ENCODE measurements at regions not wholly inside any gene's neighbourhood (a gene's known extent, or its start where the extent isn't known, plus 50 kb on each side); places are given as distances from the start of the nearest gene placed in this dataset.

DNA sequence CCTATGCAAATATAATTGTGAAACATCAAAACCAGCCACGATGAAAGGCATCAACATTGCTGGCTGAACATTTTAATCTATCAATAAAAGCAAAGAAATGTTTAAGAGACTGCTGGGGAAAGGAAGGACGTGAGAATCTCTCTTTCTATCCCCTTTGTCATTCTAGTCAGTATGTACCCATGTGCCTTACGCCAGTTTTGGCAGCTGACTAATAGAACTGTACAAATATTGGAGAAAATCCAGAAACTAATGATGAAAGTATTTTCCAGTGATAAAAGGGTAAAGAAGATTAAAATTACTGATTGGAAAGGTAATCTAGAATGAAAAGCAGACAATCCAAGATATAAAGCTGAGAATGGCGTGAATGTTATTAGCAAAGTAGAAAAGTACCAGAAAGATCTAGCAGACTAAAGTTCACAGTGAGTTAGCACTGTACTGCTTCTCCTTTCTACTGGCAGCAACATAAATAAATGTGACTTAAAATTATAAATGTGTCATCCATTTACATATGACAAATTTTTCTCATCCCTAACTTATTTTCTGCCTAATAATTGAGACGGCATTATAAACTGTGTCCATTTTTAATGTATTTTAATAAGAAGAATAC lies 401.9 kb upstream of the CNTN4 start:
- DNase-seq = no peak

DNA sequence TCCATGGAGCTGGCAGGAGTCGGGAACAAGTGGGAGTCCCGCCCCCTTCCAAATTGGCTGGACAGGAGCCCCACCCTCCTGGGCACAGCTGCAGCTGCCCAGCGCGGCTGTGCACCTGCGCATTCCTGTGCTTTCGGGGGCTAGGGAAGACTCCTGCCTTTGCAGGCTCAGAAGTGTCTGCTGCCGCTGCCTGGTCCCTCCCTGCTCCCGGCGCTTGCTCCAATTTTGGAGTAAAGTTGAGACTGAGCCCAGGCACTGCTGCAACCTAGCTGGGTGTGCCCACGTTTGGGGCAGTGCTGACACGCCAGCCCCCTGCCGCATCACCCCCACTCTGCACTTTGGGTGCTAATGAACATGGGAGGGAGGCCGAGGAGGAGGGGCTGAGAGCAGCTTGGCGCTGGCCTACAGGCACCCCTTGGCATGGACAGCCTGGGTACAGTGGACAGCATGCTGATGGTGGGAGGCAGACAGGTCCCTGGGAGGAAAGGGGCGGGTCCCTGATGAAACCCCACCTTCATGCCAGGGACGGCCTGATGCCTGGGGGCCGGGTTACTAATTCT lies 399.2 kb upstream of the CNTN4 start:
- DNase-seq = no peak

DNA sequence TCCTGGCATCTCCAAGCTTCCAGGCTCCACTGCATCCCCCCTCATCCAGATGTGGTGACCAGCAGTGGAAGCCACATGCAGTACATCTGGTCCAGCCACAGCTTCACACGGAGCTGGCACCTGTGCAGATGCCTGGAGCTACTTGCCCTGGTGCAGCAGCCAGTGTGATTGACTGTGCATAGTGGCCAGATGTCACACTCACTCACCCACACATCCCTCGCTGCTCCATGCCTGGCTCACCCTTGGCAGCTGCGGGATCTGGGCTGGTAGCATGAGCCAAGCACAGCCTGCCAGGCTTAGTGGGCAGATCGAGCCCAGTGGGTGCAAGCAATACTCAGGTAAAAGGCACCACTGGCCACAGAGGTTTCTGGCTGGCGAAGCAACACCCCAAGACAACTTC lies 398.0 kb upstream of the CNTN4 start:
- no peak for DNase-seq

DNA sequence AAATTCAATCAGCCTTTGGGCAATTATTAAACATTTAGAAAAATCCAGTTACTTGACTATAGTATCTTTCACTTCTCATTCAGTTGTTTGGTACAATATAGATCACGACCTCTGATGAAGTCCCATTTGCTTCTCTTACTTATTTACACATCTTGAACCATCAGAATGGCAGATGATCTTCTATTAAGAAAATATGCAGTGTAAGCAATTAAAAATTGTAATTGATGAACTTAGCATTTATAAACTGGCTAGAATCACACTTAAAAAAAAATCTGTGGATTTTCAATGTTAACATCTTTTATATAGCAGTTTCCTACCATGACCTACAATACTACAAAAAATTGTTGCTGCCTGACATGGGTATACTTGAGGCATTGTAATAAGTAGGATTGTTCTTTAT lies 395.5 kb upstream of the CNTN4 start:
- no peak for DNase-seq

DNA sequence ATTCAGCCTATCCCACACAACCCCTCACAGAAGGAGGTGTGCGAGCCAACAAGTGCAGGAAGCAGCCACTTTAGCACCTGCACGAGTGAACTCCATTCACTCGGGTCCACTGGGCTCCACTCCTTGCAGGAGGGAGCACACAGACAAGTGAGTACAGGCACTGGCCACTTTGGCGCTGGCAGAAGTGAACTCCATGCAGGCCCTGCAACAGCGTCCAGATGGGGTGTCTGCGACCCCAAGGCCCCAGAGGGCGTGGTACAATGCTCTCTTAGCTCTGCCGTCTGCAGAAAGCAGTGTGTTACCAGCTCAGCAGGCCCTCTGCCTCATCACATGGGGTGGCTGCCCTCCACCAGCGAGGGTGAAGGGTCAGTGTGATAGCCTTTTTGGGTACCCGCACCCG lies 388.0 kb upstream of the CNTN4 start:
- DNase-seq = no peak

DNA sequence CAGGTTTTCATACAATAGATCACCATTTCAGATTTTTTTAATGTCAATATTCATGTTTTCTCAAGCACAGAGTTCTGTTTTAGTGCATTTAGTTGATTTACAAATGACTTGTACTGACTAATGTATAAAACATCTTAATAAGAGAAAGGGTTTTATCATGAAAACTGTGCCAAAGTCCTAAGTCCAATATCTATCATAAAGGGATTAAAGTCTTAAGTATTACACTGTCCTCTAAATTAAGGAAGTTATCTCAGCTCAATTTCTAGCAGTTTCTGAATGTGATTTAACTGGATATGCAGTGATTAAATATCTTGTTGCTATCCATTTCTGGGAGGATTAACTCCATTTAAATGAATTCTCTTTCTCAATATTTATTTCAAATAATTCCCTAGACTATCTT lies 381.1 kb upstream of the CNTN4 start:
- no peak for DNase-seq

DNA sequence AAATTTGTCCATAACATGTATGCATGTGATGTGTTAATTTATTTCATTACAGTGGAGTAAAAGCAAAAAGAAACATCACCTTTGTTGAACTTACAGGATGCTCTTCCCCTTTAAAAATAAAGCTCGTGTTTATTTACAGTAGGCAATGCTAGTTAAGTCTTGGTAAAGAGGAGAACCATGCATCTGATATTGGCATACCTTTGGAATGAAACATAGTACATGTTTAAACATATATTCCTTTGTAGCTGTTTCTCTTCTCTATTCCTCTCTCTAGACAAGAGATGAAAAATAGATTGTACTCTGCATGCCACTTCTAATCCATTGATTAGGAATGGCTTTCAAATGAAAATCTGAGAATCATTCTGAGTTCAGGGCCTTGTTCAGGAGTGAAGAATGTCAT lies 374.9 kb upstream of the CNTN4 start:
- DNase-seq = no peak

DNA sequence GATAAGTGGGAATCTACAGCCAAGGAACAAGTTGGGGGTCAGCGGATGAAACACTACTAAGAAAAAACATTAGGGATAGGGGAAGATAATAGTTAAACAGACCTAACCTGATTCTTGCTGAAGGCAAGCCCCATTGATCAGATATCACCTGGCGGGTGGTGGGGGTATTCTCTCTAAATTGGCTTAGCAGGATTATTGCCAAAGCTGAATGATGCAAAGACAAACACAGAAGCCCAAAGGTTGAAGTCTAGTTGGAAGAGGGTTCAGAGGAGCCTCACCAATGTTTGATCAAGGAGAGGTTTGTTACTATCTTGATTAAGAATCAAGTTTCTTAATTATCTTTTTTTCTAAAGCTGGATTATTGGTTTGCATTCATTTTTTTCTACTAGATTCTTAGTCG lies 371.9 kb upstream of the CNTN4 start:
- DNase-seq = no peak

DNA sequence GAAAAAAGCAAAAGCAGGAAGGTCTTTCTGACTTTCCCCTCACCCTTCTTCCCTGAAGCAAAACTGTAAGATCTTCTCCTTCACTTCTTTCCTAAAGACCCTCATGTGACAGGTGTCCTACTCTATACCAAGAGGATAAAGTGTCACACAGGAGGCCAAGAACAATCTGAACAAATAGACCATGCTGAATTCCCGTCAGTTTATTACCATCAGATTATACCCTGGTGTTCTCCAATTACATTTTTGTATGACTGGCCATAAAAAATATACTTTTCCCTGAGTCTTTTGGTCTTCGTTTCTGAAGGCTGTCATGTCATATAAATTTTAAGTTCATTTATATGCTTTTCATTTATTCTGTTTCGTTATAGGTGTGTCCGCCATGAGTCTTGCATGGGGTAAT lies 371.4 kb upstream of the CNTN4 start:
- DNase-seq = no peak

DNA sequence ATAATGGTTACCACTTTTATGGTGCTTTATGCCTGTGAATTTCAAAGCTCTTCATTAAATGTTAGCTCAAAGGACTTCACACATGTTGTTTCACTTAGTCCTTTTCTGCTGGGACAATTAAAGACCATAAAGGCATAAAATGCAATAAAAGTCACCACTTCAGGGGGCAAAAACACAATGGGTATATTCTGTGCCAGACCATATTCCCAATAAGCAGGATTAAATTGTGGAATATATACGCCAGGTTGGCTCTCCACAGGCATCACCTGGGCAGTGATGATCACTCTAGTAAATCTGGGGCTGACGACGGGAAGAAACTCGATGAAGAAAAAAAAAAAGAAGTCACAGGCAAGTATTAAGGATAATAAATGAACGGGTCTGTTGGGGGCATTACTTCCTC lies 370.2 kb upstream of the CNTN4 start:
- no peak for DNase-seq

DNA sequence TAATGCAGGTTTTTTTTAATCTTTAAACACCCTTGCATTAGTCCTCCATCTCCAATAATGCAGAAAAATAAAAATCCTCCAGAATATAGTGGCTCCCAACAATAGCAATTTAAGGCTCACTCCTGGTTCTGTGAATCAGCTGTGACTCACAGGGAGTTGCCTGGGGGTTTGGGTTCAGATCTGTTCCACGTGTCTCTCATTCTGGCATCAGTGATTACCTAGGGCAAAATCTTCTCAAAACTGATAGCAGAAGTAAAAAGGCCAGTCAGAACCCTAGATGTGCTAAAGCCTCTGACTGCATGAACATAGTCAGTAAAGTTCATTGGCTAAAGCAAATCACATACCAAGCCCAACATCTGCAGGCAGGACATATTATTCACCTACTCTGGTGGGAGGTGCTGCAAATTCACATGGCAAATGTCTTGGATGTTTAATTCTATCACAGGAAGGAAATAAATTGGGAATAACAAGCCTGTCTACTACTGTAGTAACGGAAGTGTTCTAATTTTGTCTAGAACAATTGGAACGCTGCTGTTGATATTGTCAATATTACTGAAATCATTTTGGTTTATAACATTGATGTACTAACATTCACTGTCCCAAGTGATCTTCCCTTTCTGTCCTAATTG lies 364.1 kb upstream of the CNTN4 start:
- no peak for DNase-seq

DNA sequence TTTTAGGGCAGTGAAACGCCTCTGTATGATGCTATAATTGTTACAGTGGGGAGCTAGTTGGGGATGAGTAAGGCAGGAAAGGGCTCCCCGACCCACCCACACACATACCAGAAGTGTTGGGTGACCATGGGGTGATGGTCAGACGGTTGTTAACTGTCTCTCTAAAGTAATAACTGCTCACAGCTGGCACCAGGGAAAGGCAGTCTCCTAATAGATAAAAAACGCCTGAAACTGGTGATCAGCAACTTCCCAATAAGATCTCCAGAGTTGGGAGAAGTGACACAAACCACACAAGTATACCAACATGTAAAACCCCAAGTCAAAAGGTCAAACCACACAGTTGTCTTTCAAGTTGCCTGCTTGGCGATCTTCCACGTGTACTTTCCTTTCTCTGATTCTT lies 346.5 kb upstream of the CNTN4 start:
- no peak for DNase-seq

DNA sequence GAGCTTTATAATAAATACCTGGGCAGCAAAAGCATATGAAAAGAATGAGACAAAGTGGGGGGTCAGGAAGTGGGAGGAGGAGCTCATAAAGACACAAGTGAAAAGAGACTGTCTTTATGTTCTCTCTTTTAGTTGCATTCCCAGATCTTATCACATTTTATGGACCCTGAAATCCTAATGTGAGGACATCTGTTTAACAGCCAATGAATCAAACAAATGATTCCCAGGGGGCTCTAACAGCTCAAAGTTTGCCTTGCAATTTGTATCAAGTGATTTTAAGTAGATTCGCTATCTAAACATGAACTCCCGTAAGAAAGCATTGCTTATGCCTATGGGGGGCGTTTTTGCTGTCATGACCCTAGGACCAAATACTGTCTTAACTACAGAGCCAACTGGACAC lies 332.3 kb upstream of the CNTN4 start:
- DNase-seq = no peak

DNA sequence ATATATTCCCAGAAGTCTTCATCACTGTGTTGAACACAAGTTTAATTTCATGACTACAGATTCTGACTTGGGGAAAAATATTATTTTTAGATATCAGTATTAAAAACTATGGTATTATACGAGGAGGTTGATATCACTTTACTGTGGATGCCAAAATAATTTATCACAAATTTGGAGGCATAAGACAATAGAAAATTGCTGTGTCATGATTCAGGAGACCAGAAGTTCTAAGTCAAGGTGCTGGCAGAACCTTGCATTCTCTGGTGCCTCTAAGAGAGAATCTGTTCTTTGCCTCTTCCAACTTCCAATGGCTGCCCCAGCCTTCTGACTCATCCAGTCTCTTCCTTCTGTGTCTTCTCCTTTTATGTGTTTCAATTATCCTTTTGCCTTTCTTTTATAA lies 325.0 kb upstream of the CNTN4 start:
- DNase-seq = no peak

DNA sequence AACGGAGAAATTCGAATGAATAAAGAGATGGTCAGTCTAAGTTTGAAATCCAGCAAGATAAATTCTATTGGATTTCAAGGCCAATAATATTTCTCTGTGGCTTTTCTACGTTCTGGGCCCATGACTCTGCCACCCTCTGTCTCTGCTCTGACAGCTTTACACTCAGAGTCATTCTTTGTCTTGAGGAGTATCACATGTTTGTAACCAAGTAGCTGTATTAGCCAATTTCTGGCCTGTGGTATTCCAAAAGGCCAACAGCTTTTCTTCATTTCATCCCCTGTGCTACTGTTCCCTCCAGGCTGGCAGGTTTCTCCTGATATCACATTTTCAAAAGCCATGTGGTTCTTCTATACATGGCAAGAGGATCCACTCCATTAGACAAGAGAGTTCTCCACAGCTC lies 324.1 kb upstream of the CNTN4 start:
- no peak for DNase-seq

DNA sequence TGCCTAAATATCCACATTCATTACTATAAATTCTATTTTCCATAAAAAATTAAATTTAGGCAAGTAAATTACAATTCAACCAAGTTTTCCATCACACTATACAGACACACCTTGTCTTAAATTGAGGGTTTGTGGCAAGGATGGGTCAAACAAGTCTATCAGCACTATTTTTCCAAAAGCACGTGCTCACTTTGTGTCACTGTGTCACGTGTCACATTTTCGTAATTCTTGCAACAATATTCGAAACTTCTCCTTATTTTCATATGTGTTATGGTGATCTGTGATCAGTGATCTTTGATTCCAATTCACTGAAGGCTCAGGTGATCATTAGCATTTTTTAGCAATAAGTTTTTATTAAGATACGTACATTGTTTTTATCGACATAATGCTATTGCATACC lies 323.3 kb upstream of the CNTN4 start:
- no peak for DNase-seq

DNA sequence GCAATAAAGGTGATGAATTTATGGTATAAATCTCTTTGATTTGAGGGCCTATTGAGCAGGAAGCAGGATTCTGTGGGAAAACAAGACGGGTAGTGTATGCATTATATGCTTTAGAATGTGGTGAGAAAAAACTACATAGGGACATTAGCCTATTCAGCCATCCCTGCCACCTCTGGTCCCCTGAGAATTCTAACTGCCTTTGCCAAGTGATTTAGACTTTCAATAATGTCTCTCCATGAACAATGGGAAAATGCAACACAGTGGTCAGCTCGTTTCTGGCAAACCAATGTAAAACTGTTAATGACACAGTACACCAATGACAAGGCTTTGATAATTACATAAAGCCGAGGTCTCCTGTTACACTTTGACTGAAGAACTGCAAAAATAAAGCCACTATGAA lies 314.7 kb upstream of the CNTN4 start:
- DNase-seq = no peak

DNA sequence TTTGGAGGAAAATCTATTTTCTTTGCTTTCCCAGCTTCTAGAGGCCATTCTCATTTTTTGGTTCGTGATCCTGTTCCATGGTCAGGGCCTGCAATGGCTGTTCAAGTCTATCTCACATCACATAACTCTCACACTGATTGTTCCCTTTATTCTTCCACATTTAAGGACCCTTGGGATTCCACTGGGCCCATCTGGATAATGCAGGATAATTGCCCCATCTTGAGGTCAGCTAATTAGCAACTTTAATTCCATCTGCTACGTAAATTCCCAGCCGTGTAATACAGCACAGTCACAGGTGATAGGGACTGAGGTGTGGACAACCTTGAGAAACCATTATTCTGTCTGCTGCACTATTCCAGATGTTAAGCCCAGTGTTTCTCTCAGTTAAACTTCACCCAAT lies 311.6 kb upstream of the CNTN4 start:
- no peak for DNase-seq

DNA sequence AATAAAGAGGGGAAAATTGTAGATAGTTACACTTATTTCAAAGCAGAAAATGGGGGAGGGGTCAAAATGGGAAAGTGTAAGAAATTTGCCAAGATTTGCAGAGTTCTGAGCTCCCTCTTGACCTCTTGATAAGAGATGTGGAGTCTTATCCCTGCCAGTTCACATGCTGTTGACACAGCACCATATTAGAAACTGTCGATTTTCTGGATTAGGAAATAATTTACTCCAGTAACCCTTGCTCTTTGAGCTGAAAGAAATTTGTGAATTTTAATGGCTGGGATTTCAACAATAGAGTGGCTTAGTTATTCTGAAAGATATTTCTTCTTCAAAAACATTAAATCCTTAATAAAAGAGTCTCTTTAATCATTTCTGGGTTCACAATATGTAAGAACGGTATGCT lies 306.2 kb upstream of the CNTN4 start:
- DNase-seq = no peak

DNA sequence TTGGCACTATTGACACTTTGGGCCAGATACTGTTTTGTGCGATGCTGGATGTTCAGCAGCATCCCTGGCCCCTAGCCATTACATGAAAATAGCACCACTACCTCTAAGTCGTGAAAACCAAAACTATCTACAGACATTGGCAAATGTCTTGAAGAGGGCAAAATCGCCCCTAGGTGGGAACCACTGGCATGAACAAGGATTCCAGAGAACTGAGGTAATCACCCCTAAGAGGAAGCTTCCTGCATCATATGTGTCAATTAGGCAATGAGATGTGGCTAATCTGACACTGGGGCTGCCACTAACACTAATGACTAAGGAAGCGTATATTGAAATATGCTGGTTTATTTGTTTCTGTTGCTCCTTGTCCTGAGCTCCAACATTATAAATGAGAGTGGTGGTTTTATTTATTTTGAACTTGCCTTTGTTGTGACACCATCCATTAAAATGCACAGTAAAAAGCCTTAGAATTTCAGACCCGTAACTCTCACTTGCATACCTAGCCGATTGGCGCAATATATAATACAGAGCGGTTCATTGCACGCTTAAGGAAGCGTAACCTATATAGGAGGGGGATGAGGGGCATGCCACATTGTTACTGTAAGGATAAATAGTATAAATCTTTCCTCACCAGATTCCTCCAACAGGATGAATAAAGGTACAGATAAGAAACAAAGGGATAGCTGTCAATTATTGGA lies 299.8 kb upstream of the CNTN4 start:
- DNase-seq = no peak

DNA sequence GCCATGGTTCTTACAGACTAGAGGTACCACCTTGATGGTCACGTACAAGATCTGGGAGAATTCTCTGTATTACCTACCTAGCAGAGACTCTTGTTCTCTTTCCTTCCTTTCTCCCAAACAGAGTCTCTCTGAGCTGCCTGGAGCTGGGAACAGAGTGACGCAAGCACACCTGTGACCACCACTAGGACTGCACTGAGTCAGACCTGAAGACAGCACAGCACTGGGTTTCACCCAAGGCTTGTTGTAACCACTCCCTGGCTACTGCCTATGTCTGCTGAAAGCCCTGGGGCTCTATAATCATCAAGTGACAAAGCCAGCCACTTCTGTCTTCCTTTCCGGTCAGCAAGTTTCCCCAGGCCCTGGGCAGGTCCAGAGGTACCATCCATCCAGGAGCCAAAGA lies 293.3 kb upstream of the CNTN4 start:
- DNase-seq = no peak

DNA sequence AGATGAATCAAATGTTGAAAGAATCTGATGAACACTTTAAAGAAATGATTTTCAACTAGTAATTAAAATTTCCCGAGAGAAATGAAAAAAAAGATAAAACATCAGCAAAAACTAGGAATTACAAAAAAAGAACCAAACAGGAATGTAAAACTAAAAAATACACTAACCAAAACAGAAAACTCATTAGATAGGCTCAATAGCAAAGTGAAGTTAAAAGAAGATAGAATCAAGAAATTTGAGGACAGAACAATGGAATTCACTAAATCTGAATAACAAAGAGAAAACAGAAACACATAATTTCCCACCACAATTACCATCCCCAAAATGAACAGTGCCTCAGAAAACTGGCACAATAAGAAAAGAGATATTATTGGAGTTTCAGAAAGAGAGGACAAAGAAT lies 290.1 kb upstream of the CNTN4 start:
- DNase-seq = no peak

DNA sequence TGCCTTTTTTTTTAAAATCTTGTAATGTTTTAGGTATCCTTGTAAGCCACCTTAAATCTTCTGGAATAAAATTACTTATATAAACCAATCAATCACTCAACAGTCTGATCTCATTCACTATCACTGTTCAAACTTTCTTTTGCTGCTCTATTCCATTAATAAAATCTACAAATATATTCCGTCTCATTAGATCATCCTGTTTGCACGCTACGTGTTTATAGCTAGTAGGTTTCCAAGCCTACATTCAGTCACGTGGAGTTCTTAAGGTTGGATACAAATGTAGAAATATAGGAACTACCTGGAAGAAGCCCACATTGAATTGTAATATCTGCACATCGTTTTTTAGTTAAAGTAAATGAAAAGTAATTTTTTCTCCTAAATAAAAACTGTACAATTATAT lies 274.8 kb upstream of the CNTN4 start:
- DNase-seq = no peak

DNA sequence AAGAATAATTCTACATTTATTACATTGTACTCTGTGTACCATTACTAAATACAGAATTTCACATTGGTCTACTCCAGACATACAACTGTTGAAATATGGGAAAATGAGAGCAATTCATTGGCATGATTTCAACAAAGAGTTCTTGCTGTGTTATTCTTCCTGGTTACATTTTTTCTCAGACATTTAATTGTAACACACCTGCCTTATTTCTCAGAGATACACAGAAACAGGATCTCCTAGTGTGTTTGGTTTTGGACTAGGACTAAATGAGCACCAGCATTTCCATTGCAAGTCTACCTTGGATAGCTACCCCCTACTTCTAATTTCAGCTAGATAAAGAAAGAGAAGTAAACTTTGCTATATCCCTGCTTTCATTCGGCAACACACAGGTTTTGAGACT lies 274.3 kb upstream of the CNTN4 start:
- DNase-seq = no peak

DNA sequence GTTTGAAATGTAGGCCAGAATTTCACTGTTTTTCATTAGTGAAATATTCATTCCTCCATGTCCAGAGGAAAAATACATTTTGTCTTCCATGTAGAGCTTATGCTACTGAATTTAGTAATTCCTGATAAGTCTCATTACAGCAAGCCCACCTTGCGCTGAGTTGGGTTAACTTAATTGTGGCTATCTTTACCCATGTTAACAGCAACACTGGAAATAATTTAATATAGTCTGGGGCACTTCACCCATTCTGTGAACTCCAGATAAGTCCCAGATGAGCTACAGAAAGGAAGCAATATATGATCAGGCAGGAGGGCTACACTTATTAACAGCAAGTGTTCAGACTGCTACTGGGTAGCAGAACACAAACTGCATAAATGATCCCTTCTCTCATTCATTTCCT lies 270.1 kb upstream of the CNTN4 start:
- DNase-seq = no peak

All from activated CD4-positive, alpha-beta T cell treated with anti-CD3 and anti-CD28 coated beads, Interleukin-2, Interleukin-6, amounts not matched to agents 100 ng/mL and 50 ng/mL, durations not matched to agents 16 hours and 8 hours (primary cell).